IMR-90 (cell line): ENCODE measurements at regions not wholly inside any gene's neighbourhood (a gene's known extent, or its start where the extent isn't known, plus 50 kb on each side); places are given as distances from the start of the nearest gene placed in this dataset.

ENCODE experiments used
- ATAC-seq: fragments of 200-7000 bp; cut with Tn5 transposase; 2 replicates; pipeline ENCODE4 v1.9.1; 2020; ENCODE audit warnings: low read depth, mild to moderate bottlenecking, moderate library complexity
- BruUV-seq: library from RNA; stranded (reverse); fragments of 400-500 nt; replicated peaks from 2 replicates; lab custom pipeline; 2021; lab: Mats Ljungman, UMichigan
- CTCF ChIA-PET: fragments of 300-600 bp; formaldehyde crosslinking; extraction: SDS; loops from one replicate; lab custom pipeline; 2021; ENCODE audit warnings: antibody characterized with exemption; lab: Yijun Ruan, JAX
- POLR2A ChIA-PET: fragments of 300-600 bp; sonication (Branson Sonifier 250); formaldehyde crosslinking; loops from one replicate; lab custom pipeline; 2022; ENCODE audit warnings: antibody characterized with exemption; ENCODE audit not compliant: unreplicated experiment; lab: Charles Lee
- DNase-seq: peaks from one replicate; pipeline ENCODE4 v3.0.0; 2013
- H2AFZ ChIP-seq: replicated peaks from 2 replicates; pipeline ENCODE3; 2013; ENCODE audit warnings: low read length, mild to moderate bottlenecking; ENCODE audit not compliant: poor library complexity
- H2AK5ac ChIP-seq: 2 replicates; pipeline ENCODE4 v1.6.1; 2013; ENCODE audit warnings: low read depth, low read length, inconsistent platforms
- H2AK9ac ChIP-seq: replicated peaks from 2 replicates; pipeline ENCODE3; 2013; ENCODE audit warnings: mild to moderate bottlenecking, low read depth, low read length, moderate library complexity; ENCODE audit not compliant: poor library complexity
- H2BK120ac ChIP-seq: 2 replicates; pipeline ENCODE4 v1.6.1; 2013; ENCODE audit warnings: low read depth, low read length, inconsistent platforms
- H2BK15ac ChIP-seq: 3 replicates; pipeline ENCODE4 v1.6.1; 2013; ENCODE audit warnings: low read depth, low read length, inconsistent platforms
- H2BK20ac ChIP-seq: 2 replicates; pipeline ENCODE4 v1.6.1; 2013; ENCODE audit warnings: low read depth, mild to moderate bottlenecking, inconsistent platforms, low read length, moderate library complexity
- H2BK5ac ChIP-seq: 2 replicates; pipeline ENCODE4 v1.6.1; 2013; ENCODE audit warnings: mild to moderate bottlenecking, low read depth, low read length, inconsistent platforms; ENCODE audit not compliant: poor library complexity, severe bottlenecking
- H3K14ac ChIP-seq: replicated peaks from 2 replicates; pipeline ENCODE4 v1.6.1; 2013; ENCODE audit warnings: low read depth, low read length, inconsistent platforms
- H3K18ac ChIP-seq: 2 replicates; pipeline ENCODE4 v1.6.1; 2013; ENCODE audit warnings: low read depth, low read length, control low read depth
- H3K23ac ChIP-seq: 2 replicates; pipeline ENCODE4 v1.6.1; 2013; ENCODE audit warnings: low read depth, low read length, inconsistent platforms
- H3K27ac ChIP-seq: 2 replicates; pipeline ENCODE4 v1.5.1; 2013; ENCODE audit warnings: mild to moderate bottlenecking, control low read depth, low read length; ENCODE audit not compliant: insufficient read depth
- H3K27me3 ChIP-seq: 2 replicates; pipeline ENCODE4 v1.6.1; 2013; ENCODE audit warnings: low read length; ENCODE audit not compliant: control insufficient read depth, insufficient read depth
- H3K36me3 ChIP-seq: 2 replicates; pipeline ENCODE4 v1.6.1; 2013; ENCODE audit warnings: low read length, mixed read lengths; ENCODE audit not compliant: control insufficient read depth, insufficient read depth
- H3K4ac ChIP-seq: 2 replicates; pipeline ENCODE4 v1.6.1; 2013; ENCODE audit warnings: low read depth, low read length, inconsistent platforms
- H3K4me1 ChIP-seq: 2 replicates; pipeline ENCODE4 v1.6.1; 2013; ENCODE audit warnings: low read length, mixed read lengths; ENCODE audit not compliant: control insufficient read depth, insufficient read depth
- H3K4me2 ChIP-seq: 2 replicates; pipeline ENCODE4 v1.6.1; 2013; ENCODE audit warnings: low read depth, mild to moderate bottlenecking, control low read depth, low read length, moderate library complexity
- H3K4me3 ChIP-seq: 2 replicates; pipeline ENCODE4 v1.5.1; 2013; ENCODE audit warnings: low read depth, mild to moderate bottlenecking, control low read depth, low read length, moderate library complexity; ENCODE audit not compliant: insufficient read depth
- H3K56ac ChIP-seq: 2 replicates; pipeline ENCODE4 v1.6.1; 2013; ENCODE audit warnings: low read length, inconsistent platforms; ENCODE audit not compliant: insufficient read depth; ENCODE audit errors: extremely low read depth
- H3K79me1 ChIP-seq, 2 experiments: 2 replicates each; pipeline ENCODE4 v1.6.1; 2013; ENCODE audit warnings: low read length in 2 of 2, inconsistent platforms in 1 of 2, low read depth in 1 of 2
- H3K9ac ChIP-seq: 2 replicates; pipeline ENCODE4 v1.6.1; 2013; ENCODE audit warnings: low read depth, low read length, control low read depth
- H3K9me1 ChIP-seq: 2 replicates; pipeline ENCODE4 v1.6.1; 2013; ENCODE audit warnings: low read length, inconsistent platforms; ENCODE audit not compliant: insufficient read depth
- H3K9me3 ChIP-seq: 2 replicates; pipeline ENCODE4 v1.6.1; 2013; ENCODE audit warnings: low read length; ENCODE audit not compliant: control insufficient read depth, insufficient read depth
- H4K20me1 ChIP-seq: 2 replicates; pipeline ENCODE4 v1.6.1; 2013; ENCODE audit warnings: low read length, inconsistent platforms; ENCODE audit not compliant: insufficient read depth
- H4K5ac ChIP-seq: 2 replicates; pipeline ENCODE4 v1.6.1; 2013; ENCODE audit warnings: mild to moderate bottlenecking, low read depth, low read length, control low read depth
- H4K8ac ChIP-seq, 2 experiments: 2 replicates each; pipeline ENCODE4 v1.6.1; 2013; ENCODE audit warnings: low read depth in 2 of 2, low read length in 2 of 2, control low read depth in 1 of 2, inconsistent platforms in 1 of 2
- H4K91ac ChIP-seq: 2 replicates; pipeline ENCODE4 v1.6.1; 2013; ENCODE audit warnings: low read depth, low read length, inconsistent platforms; ENCODE audit not compliant: insufficient read depth
- BHLHE40 ChIP-seq: fragments of 150-350 bp; IDR thresholded peaks from 2 replicates; pipeline ENCODE4 v1.6.1; 2016; ENCODE audit warnings: mild to moderate bottlenecking, low read depth, low read length
- CEBPB ChIP-seq: IDR thresholded peaks from 2 replicates; pipeline ENCODE4 v1.6.1; 2012; ENCODE audit warnings: low read depth, low read length, improper control_type of control experiment
- CHD1 ChIP-seq: IDR thresholded peaks from 2 replicates; pipeline ENCODE4 v1.6.1; 2012; ENCODE audit warnings: low read depth, low read length, improper control_type of control experiment
- CTCF ChIP-seq: conservative IDR thresholded peaks from 2 replicates; pipeline ENCODE4 v1.5.1; 2012; ENCODE audit warnings: mild to moderate bottlenecking, low read depth, low read length, improper control_type of control experiment
- ELK1 ChIP-seq: fragments of 150-350 bp; IDR thresholded peaks from 2 replicates; pipeline ENCODE4 v1.6.1; 2016; ENCODE audit warnings: low read depth, mild to moderate bottlenecking, low read length, moderate library complexity, borderline replicate concordance
- FOS ChIP-seq: fragments of 150-350 bp; IDR thresholded peaks from 2 replicates; pipeline ENCODE4 v1.6.1; 2016; ENCODE audit warnings: low read depth, low read length
- MAFK ChIP-seq: IDR thresholded peaks from 2 replicates; pipeline ENCODE4 v1.6.1; 2012; ENCODE audit warnings: low read depth, low read length, improper control_type of control experiment
- MAZ ChIP-seq: IDR thresholded peaks from 2 replicates; pipeline ENCODE4 v1.6.1; 2012; ENCODE audit warnings: low read depth, mild to moderate bottlenecking, low read length, improper control_type of control experiment, moderate library complexity, borderline replicate concordance
- MXI1 ChIP-seq: IDR thresholded peaks from 2 replicates; pipeline ENCODE4 v1.6.1; 2012; ENCODE audit warnings: low read depth, mild to moderate bottlenecking, low read length, moderate library complexity, borderline replicate concordance
- NFE2L2 ChIP-seq: fragments of 150-350 bp; IDR thresholded peaks from 2 replicates; pipeline ENCODE4 v1.6.1; 2016; ENCODE audit warnings: low read depth, mild to moderate bottlenecking, low read length
- POLR2A ChIP-seq: IDR thresholded peaks from 2 replicates; pipeline ENCODE4 v1.6.1; 2012; ENCODE audit warnings: mild to moderate bottlenecking, low read depth, low read length
- RAD21 ChIP-seq: IDR thresholded peaks from 2 replicates; pipeline ENCODE4 v1.6.1; 2012; ENCODE audit warnings: low read length, improper control_type of control experiment
- RCOR1 ChIP-seq: IDR thresholded peaks from 2 replicates; pipeline ENCODE4 v1.6.1; 2012; ENCODE audit warnings: mild to moderate bottlenecking, low read length, improper control_type of control experiment; ENCODE audit not compliant: insufficient replicate concordance
- RFX5 ChIP-seq: IDR thresholded peaks from 2 replicates; pipeline ENCODE4 v1.8.0; 2012; ENCODE audit warnings: low read depth, mild to moderate bottlenecking, low read length, moderate library complexity
- SMC3 ChIP-seq: fragments of 150-350 bp; IDR thresholded peaks from 2 replicates; pipeline ENCODE4 v1.6.1; 2016; ENCODE audit warnings: low read depth, mild to moderate bottlenecking, antibody characterized with exemption, low read length, moderate library complexity
- USF2 ChIP-seq: fragments of 150-350 bp; IDR thresholded peaks from 2 replicates; pipeline ENCODE4 v1.6.1; 2017; ENCODE audit warnings: mild to moderate bottlenecking, antibody characterized with exemption, low read length, low read depth
- dilution Hi-C: fragments of 300-500 bp; cut with HindIII; formaldehyde crosslinking; loops from one replicate; pipeline ENCODE4 v1.14.3; 2018; ENCODE audit warnings: low sequenced_read_pairs; ENCODE audit not compliant: unreplicated experiment
- in situ Hi-C: fragments of 300-500 bp; cut with MboI; formaldehyde crosslinking; loops from 3 replicates; pipeline ENCODE4 v1.14.3; 2019; ENCODE audit warnings: low sequenced_read_pairs, inconsistent platforms, mixed read lengths
- intact Hi-C: fragments of 100-400 bp; cut with micrococcal nuclease; formaldehyde crosslinking; loops from 2 replicates; pipeline ENCODE4 v1.10.0; 2022

- peaks cover 3% of the 10 kb centered on the region for H3K9me1 ChIP-seq
- H3K56ac ChIP-seq, result no peak overlapping the region
- H2BK20ac ChIP-seq, result no peak overlapping the region
- H4K5ac ChIP-seq, result no peak overlapping the region
- no peaks in the 10 kb centered on the region for H4K20me1 ChIP-seq
- POLR2A ChIA-PET, result no interaction called here
- H3K4me2 ChIP-seq, result no peak overlapping the region
- peaks cover 2% of the 10 kb centered on the region; the same call in 1 of the 2 replicates for H3K9me3 ChIP-seq
- dilution Hi-C loops (no loop called here), in situ Hi-C loops (no loop called here), intact Hi-C loops (no loop called here)
- H4K8ac ChIP-seq, result no peak overlapping the region
- H2AK5ac ChIP-seq, result no peak overlapping the region
- H3K4me3 ChIP-seq, result no peak overlapping the region
- no TSS peak for BruUV-seq
- CTCF ChIA-PET, result no interaction called here
- no peak overlapping the region for H2AK9ac ChIP-seq
- H3K23ac ChIP-seq, result no peak overlapping the region
- no peak overlapping the region for H3K9ac ChIP-seq
- no peak overlapping the region for H3K18ac ChIP-seq
- DNase-seq, result no peak
- no peak overlapping the region for H4K91ac ChIP-seq
- no peak overlapping the region for H3K14ac ChIP-seq
- no peak for ATAC-seq
- TF ChIP-seq RAD21 (no peak), BHLHE40 (no peak), FOS (no peak), ELK1 (no peak), NFE2L2 (no peak), USF2 (no peak), SMC3 (no peak), CEBPB (no peak), MAFK (no peak), POLR2A (no peak), RFX5 (no peak), MAZ (no peak), CTCF (no peak), CHD1 (no peak), MXI1 (no peak), RCOR1 (no peak)
- H3K4ac ChIP-seq, result no peak overlapping the region
- peaks cover 4% of the 10 kb centered on the region for H3K4me1 ChIP-seq
- no peak overlapping the region for H3K27ac ChIP-seq
- H3K79me1 ChIP-seq, result no peaks in the 10 kb centered on the region
- H2BK5ac ChIP-seq, result no peak overlapping the region
- no peak overlapping the region for H2BK120ac ChIP-seq
- no peaks in the 10 kb centered on the region for H3K27me3 ChIP-seq
- H2BK15ac ChIP-seq, result no peak overlapping the region
- no peak overlapping the region for H2AFZ ChIP-seq
- H3K36me3 ChIP-seq, result no peaks in the 10 kb centered on the region
Measured at GRCh38 chr2:67662222-67662621, 265.1 kb downstream of the ETAA1 start.
